ENCODE measurements at regions not wholly inside any gene's neighbourhood (a gene's known extent, or its start where the extent isn't known, plus 50 kb on each side); places are given as distances from the start of the nearest gene placed in this dataset.

DNA sequence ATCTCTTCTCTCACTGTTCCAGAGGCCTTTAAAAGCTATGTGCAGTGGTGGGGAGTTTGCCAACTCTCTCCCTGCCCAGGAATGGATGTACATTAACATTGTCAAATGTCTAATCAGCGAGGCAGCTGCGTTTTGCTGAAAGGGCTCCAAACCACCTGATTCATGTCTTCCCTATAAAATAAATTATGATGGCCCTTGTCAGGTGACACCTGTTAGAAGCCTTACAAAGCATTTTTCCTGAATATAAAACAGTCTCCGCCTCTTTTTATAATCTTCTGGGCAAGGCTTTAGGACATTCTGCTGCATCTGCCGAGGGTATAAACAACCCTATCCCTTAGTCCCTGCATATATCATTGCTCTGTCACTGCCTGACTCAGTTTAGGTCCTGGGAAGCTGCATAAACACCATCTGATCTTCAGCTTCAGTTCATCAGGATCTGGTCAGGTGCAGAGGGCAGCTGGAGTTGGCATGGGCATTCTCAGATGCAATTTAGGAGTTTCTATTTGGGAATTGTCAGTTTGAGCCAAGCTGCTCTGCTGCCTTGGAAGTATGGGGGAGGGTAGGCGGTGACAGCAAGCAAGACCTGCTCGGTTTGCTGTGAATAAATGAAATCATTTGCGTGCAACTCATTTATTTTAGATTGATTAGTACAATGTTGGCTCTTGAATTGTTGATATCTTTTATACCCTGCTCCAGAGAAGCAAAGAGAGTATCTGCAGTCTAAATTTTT, 103.5 kb downstream of the ACER2 start:
- DNase-seq (ENCODE audit: low read depth, low spot score): no peak

- DNase-seq (ENCODE audit: low read depth, low spot score): no peak
These were observed 102.9 kb downstream of the ACER2 start for GRCh38 chr9:19511694-19512093.

GRCh38 chr9:19510907-19511306, 102.1 kb downstream of the ACER2 start:
- DNase-seq (ENCODE audit: low read depth, low spot score): no peak
